ENCODE measurements at regions not wholly inside any gene's neighbourhood (a gene's known extent, or its start where the extent isn't known, plus 50 kb on each side); places are given as distances from the start of the nearest gene placed in this dataset.
A peak's percentile ranks its signal among the peaks of the same experiment; 100 is the strongest.

DNA sequence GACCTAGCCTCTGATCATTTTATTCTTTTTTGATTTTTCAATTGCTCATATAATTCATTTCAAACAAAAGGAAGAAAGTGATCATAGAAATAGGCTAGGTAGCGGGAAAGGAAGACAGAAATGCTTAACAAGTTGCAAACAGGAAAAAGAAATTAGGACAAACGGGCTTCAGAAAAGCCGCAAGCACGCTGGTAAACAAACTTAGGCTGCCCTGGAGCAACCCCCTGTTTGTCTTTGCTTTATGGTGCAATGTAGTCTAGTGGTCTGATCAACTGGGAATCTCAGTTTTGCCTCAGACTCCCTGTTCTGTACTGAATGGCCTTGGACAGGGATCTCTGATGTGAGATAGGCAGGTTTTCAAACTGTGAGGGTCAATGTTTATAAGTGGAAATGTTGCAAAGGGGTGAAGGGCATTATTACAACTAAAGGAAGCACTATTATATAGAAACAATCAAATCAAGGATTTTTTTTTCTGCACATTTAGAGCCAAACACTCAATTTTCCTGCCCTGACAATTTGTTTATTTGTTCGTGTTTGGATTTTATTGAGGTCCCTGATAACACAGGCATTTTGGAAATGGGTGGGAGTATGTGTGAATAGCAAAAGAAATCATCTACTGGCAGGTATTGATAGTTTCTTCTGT, 146.8 kb upstream of the NRIP1 start (continued):
- TF ChIP-seq HOXA9 (CRISPR knock-in tag; IDR thresholded peaks at IDR 0.05; ENCODE audit: borderline replicate concordance) (no peak), SIN3B (IDR thresholded peaks at IDR 0.05; ENCODE audit: low read length) (no peak), ISX (CRISPR knock-in tag; conservative IDR thresholded peaks at IDR 0.05) (no peak), SMAD1 (CRISPR knock-in tag; IDR thresholded peaks at IDR 0.05; ENCODE audit: borderline replicate concordance, low read depth) (no peak), HNF4G (IDR thresholded peaks at IDR 0.05; ENCODE audit: borderline replicate concordance, low read depth, low read length) (peak; percentile 88), HNF4G (CRISPR knock-in tag; IDR thresholded peaks at IDR 0.05; ENCODE audit: borderline replicate concordance, low read depth) (peak; percentile 89; the same call in 1 of the 2 replicates), ZNF703 (CRISPR knock-in tag; IDR thresholded peaks at IDR 0.05; ENCODE audit: borderline replicate concordance) (peak; percentile 88; the same call in 1 of the 2 replicates), SYNCRIP (IDR thresholded peaks at IDR 0.05; ENCODE audit: insufficient read depth, low read depth, low read length) (no peak), FOXK1 (CRISPR knock-in tag; IDR thresholded peaks at IDR 0.05; ENCODE audit: borderline replicate concordance, low read depth) (peak; percentile 93; the same call in 1 of the 2 replicates), SIX1 (CRISPR knock-in tag; IDR thresholded peaks at IDR 0.05; ENCODE audit: borderline replicate concordance) (peak; percentile 47; the same call in 1 of the 2 replicates)
- TF ChIP-seq, protein P1, sequence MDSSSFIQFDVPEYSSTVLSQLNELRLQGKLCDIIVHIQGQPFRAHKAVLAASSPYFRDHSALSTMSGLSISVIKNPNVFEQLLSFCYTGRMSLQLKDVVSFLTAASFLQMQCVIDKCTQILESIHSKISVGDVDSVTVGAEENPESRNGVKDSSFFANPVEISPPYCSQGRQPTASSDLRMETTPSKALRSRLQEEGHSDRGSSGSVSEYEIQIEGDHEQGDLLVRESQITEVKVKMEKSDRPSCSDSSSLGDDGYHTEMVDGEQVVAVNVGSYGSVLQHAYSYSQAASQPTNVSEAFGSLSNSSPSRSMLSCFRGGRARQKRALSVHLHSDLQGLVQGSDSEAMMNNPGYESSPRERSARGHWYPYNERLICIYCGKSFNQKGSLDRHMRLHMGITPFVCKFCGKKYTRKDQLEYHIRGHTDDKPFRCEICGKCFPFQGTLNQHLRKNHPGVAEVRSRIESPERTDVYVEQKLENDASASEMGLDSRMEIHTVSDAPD (CRISPR knock-in tag; IDR thresholded peaks at IDR 0.05), result peak; percentile 44; the same call in 1 of the 2 replicates
- TF ChIP-seq, protein P2, sequence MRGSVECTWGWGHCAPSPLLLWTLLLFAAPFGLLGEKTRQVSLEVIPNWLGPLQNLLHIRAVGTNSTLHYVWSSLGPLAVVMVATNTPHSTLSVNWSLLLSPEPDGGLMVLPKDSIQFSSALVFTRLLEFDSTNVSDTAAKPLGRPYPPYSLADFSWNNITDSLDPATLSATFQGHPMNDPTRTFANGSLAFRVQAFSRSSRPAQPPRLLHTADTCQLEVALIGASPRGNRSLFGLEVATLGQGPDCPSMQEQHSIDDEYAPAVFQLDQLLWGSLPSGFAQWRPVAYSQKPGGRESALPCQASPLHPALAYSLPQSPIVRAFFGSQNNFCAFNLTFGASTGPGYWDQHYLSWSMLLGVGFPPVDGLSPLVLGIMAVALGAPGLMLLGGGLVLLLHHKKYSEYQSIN (CRISPR knock-in tag; IDR thresholded peaks at IDR 0.05; ENCODE audit: borderline replicate concordance), result no peak
- TF ChIP-seq, protein P3, sequence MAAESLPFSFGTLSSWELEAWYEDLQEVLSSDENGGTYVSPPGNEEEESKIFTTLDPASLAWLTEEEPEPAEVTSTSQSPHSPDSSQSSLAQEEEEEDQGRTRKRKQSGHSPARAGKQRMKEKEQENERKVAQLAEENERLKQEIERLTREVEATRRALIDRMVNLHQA (CRISPR knock-in tag; IDR thresholded peaks at IDR 0.05), result no peak
- TF ChIP-seq, protein P4, sequence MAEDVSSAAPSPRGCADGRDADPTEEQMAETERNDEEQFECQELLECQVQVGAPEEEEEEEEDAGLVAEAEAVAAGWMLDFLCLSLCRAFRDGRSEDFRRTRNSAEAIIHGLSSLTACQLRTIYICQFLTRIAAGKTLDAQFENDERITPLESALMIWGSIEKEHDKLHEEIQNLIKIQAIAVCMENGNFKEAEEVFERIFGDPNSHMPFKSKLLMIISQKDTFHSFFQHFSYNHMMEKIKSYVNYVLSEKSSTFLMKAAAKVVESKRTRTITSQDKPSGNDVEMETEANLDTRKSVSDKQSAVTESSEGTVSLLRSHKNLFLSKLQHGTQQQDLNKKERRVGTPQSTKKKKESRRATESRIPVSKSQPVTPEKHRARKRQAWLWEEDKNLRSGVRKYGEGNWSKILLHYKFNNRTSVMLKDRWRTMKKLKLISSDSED (CRISPR knock-in tag; IDR thresholded peaks at IDR 0.05), result no peak
- TF ChIP-seq, protein P5, sequence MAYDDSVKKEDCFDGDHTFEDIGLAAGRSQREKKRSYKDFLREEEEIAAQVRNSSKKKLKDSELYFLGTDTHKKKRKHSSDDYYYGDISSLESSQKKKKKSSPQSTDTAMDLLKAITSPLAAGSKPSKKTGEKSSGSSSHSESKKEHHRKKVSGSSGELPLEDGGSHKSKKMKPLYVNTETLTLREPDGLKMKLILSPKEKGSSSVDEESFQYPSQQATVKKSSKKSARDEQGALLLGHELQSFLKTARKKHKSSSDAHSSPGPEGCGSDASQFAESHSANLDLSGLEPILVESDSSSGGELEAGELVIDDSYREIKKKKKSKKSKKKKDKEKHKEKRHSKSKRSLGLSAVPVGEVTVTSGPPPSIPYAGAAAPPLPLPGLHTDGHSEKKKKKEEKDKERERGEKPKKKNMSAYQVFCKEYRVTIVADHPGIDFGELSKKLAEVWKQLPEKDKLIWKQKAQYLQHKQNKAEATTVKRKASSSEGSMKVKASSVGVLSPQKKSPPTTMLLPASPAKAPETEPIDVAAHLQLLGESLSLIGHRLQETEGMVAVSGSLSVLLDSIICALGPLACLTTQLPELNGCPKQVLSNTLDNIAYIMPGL (CRISPR knock-in tag; IDR thresholded peaks at IDR 0.05; ENCODE audit: borderline replicate concordance in 1 of 2, low read depth in 1 of 2), result no peak
- TF ChIP-seq, protein P6, sequence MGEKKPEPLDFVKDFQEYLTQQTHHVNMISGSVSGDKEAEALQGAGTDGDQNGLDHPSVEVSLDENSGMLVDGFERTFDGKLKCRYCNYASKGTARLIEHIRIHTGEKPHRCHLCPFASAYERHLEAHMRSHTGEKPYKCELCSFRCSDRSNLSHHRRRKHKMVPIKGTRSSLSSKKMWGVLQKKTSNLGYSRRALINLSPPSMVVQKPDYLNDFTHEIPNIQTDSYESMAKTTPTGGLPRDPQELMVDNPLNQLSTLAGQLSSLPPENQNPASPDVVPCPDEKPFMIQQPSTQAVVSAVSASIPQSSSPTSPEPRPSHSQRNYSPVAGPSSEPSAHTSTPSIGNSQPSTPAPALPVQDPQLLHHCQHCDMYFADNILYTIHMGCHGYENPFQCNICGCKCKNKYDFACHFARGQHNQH (CRISPR knock-in tag; IDR thresholded peaks at IDR 0.05), result peak; percentile 94
- TF ChIP-seq, protein P7, sequence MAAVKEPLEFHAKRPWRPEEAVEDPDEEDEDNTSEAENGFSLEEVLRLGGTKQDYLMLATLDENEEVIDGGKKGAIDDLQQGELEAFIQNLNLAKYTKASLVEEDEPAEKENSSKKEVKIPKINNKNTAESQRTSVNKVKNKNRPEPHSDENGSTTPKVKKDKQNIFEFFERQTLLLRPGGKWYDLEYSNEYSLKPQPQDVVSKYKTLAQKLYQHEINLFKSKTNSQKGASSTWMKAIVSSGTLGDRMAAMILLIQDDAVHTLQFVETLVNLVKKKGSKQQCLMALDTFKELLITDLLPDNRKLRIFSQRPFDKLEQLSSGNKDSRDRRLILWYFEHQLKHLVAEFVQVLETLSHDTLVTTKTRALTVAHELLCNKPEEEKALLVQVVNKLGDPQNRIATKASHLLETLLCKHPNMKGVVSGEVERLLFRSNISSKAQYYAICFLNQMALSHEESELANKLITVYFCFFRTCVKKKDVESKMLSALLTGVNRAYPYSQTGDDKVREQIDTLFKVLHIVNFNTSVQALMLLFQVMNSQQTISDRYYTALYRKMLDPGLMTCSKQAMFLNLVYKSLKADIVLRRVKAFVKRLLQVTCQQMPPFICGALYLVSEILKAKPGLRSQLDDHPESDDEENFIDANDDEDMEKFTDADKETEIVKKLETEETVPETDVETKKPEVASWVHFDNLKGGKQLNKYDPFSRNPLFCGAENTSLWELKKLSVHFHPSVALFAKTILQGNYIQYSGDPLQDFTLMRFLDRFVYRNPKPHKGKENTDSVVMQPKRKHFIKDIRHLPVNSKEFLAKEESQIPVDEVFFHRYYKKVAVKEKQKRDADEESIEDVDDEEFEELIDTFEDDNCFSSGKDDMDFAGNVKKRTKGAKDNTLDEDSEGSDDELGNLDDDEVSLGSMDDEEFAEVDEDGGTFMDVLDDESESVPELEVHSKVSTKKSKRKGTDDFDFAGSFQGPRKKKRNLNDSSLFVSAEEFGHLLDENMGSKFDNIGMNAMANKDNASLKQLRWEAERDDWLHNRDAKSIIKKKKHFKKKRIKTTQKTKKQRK (IDR thresholded peaks at IDR 0.05; ENCODE audit: low read length), result no peak
